GM18873 (cell line): ENCODE measurements at regions not wholly inside any gene's neighbourhood (a gene's known extent, or its start where the extent isn't known, plus 50 kb on each side); places are given as distances from the start of the nearest gene placed in this dataset.

Experiments
- ATAC-seq: cut with Tn5 transposase; IDR thresholded peaks from one replicate; pipeline ENCODE4 v1.9.1; 2021; ENCODE audit warnings: mild to moderate bottlenecking, moderate library complexity, moderate number of reproducible peaks; ENCODE audit not compliant: unreplicated experiment, low FRiP score

DNA sequence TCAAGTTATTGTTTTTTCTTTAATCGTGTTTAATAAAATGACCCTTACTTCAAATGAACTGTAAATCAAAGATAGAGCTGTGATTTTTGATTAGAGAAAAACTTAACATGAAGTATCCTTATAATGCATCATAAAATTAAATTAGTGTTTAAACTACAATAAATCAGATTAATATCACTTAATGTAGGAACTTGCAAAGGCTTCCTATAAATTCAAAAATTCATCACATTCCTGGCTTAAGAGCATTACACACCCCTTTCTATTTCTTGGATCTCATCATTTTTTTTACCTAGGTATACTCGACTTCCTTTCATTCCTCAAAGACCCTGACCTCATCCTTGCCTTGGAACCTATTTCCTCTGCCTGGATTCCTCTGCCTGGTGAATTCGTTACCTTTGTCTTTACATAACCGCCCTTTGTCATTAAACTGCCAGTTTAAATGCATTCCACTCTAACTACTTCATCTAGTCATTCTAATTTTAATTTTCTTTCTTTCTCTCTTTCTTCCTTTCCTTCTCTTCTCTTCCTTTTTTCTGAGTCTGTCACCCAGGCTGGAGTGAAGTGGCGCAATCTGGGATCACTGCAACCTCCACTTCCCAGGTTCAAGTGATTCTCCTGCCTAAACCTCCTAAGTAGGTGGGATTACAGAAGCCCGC, 1244.5 kb downstream of the OTOL1 start:
- ATAC-seq, result no peak

DNA sequence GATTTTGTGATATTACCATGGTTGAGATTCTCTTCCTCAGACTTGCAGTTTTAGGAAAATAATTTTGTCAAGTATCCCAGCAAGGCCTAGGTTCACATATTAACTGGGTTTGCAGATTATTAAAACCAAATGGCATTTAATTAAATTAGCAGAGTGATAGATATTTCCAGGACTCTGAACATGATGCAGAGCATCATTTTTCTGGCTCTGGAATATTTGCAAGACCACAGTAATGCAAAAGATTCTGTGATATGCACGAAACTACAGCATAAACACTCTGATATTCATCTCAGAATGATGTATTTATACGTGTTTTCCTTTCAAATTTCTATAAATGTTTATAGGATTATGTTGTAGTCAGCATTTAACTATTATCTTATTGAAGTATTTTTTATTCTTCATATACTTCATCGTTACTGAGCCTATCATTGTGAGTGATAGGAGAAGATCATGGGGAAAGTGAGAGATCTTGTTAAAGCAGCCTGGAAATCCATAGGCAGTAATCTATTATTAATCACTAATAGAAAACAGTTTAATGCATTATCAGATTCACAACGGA, 1245.6 kb downstream of the OTOL1 start:
- no peak for ATAC-seq

DNA sequence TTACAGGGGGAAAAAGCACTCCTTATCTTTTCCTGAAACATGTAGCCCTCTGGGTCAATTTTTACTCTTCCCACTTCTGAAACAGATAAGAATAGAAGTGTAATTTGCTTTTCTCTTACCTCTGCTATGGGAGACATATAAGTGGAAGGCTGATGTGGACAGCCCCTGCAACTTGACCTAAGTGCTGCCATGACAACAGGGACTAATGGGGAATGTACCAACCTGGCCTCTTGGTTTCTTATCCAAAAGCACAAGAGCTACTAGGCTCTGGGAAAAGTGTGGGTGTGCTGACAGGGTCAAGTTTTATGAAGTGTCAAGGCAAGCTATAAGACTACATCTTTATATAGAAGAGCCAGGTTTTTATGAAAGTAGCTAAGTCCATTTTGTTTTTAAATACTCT, 1246.5 kb downstream of the OTOL1 start:
- ATAC-seq, result no peak

DNA sequence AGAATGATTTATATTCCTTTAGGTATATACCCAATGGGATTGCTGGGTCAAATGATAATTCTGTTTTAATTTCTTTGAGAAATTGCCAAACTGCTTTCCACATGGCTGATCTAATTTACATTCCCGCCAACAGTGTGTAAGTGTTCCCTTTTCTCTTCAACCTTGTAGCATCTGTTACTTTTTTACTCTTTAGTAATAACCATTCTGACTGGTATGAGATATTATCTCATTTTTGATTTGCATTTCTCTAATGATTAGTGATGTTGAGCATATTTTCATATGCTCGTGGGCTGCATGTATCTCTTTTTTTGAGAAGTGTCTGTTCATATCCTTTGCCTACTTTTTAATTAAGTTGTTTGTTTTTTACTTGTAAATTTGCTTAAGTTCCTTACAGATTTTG, 1264.2 kb downstream of the OTOL1 start:
- ATAC-seq, result no peak

DNA sequence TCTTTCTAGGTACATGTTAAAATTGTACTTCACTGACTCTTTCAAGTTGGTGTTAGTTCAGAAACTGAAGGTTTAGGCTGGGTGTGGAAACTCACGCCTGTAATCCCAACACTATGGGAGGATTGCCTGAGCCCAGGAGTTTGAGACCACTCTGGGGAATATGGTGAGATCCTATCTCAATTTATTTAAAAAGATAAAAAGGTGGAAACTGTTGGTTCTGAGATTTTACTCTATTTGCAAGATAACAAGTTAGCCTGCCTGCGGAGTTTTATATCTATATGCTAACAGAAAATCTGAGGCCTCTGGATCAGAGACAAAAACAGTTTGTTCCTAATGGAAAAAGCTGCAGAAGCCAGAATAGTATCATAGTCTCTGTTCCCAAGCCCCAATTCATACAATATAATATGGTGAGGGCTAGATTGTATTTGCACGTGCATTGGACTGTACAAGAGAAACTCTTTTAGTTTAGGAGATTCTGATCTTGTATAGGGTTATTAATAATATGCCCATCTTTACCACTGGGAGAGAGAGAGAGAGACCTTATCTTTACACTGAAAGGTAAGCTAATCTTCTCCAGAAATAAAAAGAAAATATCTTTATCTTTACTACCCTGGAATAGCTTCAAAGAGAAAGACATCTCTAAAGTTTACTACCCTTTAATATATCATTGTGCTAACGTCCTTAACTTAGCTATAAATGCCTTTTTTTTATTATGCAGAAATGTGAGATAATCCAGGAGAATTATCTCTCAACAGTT, 1267.6 kb downstream of the OTOL1 start:
- no peak for ATAC-seq

DNA sequence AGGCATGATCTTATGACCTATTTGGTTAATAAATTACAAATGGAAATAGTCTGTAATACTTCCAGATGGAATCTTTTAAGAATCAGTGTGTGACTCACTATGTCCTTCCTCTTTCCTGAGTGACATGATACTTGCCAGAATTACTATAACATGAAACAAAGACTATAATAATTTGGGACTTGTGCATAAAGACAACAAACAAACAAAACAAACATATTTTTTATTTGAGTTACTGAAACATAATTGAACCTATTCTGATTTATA, 1268.1 kb downstream of the OTOL1 start:
- no peak for ATAC-seq

DNA sequence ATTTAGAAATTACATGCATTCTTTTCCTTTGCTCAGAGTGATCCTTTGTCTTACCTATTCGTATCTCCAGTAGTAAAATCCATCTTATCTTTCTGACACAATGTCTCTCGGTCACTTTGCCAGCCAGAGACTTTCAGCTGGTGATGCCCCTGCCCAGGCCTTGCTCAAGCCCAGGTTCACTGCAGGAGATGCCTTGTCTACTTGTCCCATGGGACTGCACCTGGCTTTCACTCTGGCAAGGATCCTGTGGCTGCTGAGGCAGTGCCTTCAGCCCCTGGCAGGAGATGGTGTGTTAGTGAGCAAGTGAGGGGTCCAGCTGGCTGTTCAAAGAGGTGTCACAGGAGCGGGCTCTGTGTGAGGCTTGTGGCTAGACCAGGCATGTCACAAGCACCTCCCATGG, 1268.9 kb downstream of the OTOL1 start:
- ATAC-seq, result no peak

DNA sequence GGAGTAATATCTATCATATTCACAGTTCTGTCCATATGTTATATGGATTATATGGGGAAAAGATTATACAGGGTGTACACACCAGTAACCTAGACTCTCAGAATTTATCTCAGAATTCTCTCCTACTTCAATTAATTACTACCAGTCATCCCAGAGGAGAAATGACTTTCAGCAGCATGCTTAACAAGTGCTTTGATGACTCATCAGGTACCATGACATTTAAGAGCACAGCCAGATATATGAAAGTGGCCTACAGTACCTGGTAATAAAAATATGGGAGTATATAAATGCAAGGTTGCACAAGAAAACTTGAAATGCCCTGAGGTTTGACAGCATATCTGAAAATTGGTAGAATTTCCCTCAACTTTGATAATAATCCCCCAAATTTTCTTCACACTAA, 1273.0 kb downstream of the OTOL1 start:
- ATAC-seq, result no peak

DNA sequence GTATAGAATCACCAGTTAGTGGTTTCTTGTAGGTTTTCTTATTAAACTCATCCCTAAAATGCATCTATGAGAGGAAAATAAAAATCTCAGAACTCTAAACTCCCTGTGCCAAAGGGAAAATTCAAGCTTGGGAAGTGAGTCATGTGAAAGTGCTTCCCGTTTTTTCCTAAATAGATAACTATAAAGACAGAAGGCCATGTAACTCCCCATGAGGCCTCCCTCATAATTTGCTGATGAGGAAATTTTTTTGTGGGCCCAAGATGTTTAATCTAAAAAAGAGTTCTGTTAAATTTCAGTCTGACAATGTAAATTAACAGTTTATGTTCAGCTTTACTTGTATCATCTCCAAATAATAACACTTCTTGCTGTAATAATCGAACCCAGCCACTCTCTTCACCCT, 1273.9 kb downstream of the OTOL1 start:
- ATAC-seq, result no peak

DNA sequence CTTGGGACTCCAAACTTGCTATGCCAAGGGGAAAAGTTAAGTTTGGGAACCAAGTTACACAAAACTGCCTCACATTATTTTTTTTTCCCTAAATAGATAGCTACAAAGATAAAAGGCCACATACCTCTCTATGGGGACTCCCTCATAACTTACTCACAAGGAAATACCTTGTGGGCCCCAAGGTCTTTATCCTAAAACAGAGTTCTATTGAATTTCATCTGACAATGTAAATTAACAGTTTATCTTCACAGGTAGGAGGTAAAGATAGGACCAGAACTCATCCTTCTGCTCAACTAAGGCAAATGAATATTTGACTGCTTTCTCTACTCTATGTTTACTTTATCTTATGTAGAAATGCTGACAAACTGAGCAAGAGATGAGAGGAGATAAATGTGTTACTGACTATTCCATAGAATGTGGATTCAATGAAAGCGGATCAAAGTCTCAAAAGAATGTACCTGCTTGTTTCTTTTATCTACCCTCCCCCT, 1278.0 kb downstream of the OTOL1 start:
- no peak for ATAC-seq

DNA sequence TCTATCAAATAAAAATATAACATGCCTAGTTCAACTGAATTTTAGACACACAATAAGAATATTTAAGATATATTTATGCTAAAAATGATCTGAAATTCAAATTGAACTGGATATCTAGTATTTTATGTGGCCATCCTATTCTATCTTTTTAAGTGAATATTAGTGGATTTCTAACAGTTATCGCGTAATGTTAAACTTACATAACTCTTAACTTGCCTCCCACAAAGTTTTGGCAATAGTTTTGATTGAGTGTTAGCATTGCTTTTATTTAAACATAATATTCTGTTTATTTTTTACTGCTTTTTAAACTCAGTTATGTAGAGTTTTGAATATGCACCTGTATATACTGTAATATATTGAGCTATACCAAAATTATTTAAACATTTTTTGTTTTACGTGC, 1279.5 kb downstream of the OTOL1 start:
- no peak for ATAC-seq

DNA sequence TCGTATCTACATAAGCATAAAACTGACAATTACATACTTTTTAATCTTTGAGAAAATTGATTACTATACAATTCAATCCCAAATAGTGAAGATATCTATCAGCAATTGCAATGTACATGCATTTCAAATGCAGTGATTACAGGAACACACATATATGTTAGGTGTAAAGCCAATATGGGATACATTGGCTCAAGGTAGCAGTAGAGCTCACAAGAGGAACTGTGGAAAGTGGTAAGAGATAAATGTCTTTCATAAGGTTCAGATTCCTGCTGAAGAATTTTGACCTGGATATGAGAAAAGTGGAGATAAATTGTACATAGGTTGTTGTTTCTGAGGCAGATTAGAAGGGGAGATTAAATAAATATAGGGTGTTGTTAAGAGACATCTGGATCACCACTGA, 1280.5 kb downstream of the OTOL1 start:
- ATAC-seq, result no peak

DNA sequence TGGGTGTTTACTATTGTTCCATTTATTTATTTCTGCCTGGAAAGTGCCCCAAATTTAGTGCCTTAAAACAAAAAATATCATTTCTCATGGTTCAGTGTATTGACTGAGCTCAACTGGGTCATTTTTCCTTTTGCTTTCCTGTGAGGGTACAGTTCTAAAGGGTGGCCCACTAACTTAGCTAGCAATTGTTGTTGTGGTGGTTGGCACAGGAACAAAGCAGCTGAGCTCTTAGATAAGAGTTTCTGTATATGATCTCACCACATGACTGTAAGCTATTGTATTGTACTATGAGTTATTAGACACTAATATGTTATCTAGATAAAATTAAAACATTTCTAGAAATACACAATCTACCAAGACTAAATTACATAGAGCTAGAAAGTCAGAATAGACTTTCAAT, 1283.7 kb downstream of the OTOL1 start:
- no peak for ATAC-seq

DNA sequence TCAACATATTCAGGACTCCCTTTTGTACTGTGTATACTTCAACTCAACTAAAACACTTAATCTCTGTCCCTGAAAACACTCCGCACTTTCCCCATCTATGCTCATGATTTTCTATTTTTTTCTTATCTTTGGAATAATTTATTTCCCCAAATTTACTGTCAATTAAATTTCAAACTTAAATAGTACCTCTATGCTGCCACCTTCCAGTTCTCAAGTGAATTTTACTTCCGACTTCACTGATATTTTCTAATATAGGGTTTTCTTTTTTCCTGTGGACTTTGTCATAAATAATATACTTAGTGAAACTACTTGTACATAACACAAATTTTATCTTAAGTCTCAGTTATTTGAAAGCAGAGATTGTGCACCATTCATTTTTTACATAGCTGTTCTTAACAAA, 1303.3 kb downstream of the OTOL1 start:
- ATAC-seq, result no peak

DNA sequence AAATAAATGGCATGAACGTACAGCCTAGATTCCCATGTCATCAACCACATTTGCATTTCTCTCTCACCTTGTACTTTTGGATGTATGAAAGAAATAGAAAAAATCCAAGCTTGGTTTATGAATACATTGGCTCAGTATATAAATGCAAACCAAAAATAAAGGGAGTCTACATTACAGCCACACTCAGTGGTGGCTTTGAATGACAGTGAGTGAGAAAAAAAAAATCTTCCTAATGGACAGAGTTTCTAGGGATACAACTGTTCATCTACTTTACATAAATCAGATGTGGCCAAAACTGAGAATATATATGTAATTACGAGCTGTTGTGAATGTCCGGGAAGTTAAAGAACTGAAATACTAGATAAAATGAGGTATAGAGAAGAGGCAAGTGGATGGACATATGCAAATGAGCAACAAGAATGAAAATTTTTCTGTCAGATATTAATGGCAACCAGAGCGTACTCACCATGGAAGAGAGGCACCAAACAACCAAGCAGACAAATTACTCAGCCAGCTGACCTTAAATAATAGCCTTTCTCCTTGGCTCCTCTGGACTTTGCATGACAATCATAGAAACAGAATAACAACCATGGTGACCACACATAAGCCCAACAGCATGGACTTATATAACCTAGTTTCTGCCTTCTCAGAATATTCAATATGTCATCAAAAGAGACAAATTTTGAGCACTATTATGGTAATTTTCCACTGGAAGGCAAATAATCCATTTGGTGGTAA, 1305.8 kb downstream of the OTOL1 start:
- no peak for ATAC-seq

DNA sequence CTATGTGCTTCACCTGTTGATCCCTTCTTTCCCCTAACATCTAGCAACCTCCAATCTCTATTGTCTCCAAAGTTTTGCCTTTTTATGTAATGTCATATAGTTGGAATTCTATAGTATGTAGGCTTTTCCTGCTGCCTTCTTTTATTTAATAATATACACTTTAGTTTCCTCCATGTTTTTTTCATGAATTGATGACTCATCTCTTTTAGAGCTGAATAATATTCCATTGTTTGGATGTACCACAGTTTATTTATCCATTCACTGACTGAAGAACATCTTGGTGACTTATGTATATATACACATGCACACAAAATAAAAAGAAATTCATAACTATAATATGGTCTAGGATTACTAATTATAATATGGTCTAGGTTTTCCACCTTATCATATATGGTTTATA, 1314.2 kb downstream of the OTOL1 start:
- ATAC-seq, result no peak

DNA sequence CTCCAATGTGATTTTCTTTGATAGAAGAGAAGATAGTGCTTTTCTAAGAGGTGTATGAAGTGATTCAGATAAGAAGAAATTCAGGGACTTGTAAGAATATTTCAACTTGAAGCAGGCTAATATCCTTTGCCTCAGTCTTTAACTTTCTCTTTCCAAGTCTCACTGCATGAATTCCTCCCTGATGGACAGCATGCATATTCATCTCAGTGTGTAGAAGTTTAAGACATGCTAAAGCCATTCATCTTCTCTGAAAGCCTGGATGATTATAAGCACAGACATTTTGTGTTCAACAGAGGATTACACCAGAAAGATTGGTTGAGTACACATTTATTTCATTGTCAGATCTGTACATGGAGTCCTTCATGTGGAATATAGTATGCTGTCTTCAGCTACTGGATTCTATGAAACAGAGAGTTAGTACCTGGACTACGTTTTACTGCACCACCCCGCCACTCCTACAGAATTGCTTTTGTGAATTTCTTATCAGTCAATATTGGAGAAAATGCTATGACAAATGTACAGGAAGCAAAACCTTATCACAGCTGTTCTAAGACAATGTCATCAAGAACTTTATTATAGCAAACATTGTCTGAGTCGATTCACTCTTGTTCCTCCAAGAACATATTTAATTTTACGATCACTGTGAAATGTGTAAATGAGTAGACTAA, 1346.1 kb downstream of the OTOL1 start:
- no peak for ATAC-seq

DNA sequence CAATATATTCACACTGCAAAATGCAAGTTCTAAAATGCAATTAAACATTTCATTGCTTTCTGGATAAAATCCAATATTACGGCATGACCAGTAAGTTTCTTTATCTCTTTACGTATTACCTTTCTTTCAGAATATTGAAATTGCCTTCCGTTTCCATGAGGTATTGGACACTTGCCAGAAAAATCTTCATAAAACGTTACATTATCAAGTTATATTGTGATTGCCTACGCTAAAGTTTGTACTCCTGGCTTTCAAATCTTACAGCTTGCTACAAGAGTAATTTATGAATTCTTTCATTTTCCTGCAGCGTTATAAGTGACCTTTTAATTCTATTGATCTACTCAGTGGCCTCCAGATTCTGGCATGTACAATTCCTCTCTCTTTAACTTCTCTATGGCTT, 1349.3 kb downstream of the OTOL1 start:
- no peak for ATAC-seq

DNA sequence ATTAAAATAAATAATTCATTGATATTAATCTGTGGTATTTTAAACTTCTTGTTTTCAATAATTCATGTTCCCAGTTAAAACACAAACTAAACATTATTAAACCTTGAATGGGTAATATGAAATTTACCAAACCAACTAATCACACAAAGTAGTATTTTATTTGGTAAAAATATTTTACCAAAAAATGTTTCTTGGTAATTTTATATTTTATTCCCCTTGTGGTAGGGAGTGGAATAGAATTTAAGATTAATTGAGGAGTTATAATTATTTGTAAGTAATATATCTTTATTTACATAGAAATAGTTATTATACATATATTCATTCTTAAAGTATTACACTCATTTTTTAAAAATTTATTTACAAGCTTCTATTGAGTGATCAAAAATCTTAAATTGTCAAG, 1350.9 kb downstream of the OTOL1 start:
- ATAC-seq, result no peak

DNA sequence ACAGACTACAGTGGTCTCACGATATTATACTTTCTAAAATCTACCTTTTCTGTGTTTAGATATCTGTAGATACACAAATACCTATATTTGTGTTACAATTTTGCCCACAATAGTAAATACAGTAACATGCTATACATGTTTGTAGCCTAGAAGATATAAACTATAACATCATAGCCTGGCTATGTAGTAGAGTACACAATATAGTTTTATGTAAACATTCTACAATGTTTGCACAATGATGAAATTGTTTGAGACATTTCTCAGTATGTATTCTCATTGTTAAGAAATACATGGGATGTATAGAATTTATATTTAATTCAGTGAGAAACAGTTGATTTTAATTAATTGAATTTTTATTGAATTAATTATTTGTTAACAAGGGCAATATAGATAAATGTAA, 1367.0 kb downstream of the OTOL1 start:
- no peak for ATAC-seq

DNA sequence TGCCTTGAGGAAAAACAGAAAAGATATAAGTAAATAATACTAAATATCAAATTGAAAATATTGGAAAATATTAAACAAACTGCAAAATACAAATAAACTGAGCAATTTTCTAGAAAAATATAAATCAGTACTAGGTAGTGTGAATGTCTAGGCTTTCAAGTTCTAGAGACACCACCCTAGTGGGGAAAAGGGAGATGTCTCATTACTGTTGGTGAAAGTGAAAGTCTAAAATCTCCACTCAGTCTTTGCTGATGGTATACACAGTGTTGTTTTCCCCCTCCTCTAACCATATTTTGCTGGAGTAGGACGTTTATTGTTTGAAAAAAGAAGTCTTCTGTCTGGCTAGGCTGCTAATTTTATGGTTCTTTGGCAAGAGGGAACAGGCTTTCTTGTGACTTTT, 1368.9 kb downstream of the OTOL1 start:
- ATAC-seq, result no peak
